Ovary (tissue), 7 donors: ENCODE measurements at regions not wholly inside any gene's neighbourhood (a gene's known extent, or its start where the extent isn't known, plus 50 kb on each side); places are given as distances from the start of the nearest gene placed in this dataset.

Source experiments
- DNase-seq, 5 donors: peaks; one replicate each; pipeline ENCODE4 v3.0.0-alpha.2; 2019 to 2020
- H3K27ac ChIP-seq, 2 donors: fragments of 200-600 bp; one replicate each; pipeline versions ENCODE4 v1.5.1 to v1.8.0; 2019 to 2022
- H3K27me3 ChIP-seq: fragments of 200-600 bp; one replicate; pipeline ENCODE4 v1.8.0; 2022
- H3K36me3 ChIP-seq: fragments of 200-600 bp; sonication (generic); one replicate; pipeline ENCODE4 v1.5.1; 2019
- H3K4me1 ChIP-seq: one replicate; pipeline ENCODE4 v1.8.1; 2013; ENCODE audit warnings: mild to moderate bottlenecking, moderate library complexity; ENCODE audit not compliant: insufficient read depth
- H3K4me3 ChIP-seq: fragments of 200-600 bp; sonication (generic); one replicate; pipeline ENCODE4 v1.5.1; 2017
- H3K9me3 ChIP-seq, 2 donors: fragments of 200-600 bp in 1 of 2; sonication (generic) in 1 of 2; one replicate each; pipeline versions ENCODE4 v1.5.1 to v1.8.1; 2013 to 2019; ENCODE audit warnings: mild to moderate bottlenecking in 1 of 2, moderate library complexity in 1 of 2
- CTCF ChIP-seq, 3 donors: fragments of 450-650 bp in 2 of 3; fragments of 200-600 bp in 1 of 3; IDR thresholded peaks; one replicate each; pipeline versions ENCODE4 v1.5.1 to v1.8.0; 2016 to 2022; ENCODE audit warnings: antibody characterized with exemption in 3 of 3, mild to moderate bottlenecking in 1 of 3
- EP300 ChIP-seq: sonication (generic); formaldehyde crosslinking; IDR thresholded peaks from one replicate; pipeline ENCODE4 v1.6.1; 2017; ENCODE audit warnings: antibody characterized with exemption
- POLR2A ChIP-seq: fragments of 450-650 bp; IDR thresholded peaks from one replicate; pipeline ENCODE4 v1.6.1; 2017; ENCODE audit warnings: antibody characterized with exemption, mild to moderate bottlenecking, moderate library complexity
- WGBS, 3 donors: extraction: QIAGEN DNeasy Blood & Tissue Kit in 1 of 3; methylation state at CpG; one replicate each; pipeline versions ENCODE4 v1.1.5 to v1.1.7; 2013 to 2017; 5-methylcytosine and 5-hydroxymethylcytosine counted together
- intact Hi-C, 4 donors: fragments of 100-400 bp; cut with DNase I; formaldehyde crosslinking; loops; one replicate each; pipeline versions ENCODE4 v1.11.0 to v1.15.1; 2022 to 2023
- donor health status: DM: no; HTN: no; CAD: no; lungs with moderate emphysema.
- donor health status: DM: no; HTN: no; CAD: no.
- donor health status: Bipolar disorder and iron deficiency.
- donor health status: DM: no; HTN: no; CAD: no.
- donor health status: DM: yes; HTN: yes; CAD: no.

- H3K9me3 ChIP-seq, result no peaks in the 10 kb centered on the region
- 95 to 98% (median 96%) methylated on average over 1 of the region's 1 CpG for WGBS, 3 donors
- no peaks in the 10 kb centered on the region for H3K36me3 ChIP-seq
- TF ChIP-seq EP300, result no peak
- no peak for TF ChIP-seq POLR2A
- no peak for TF ChIP-seq CTCF (IDR thresholded peaks at IDR 0.05)
- H3K4me1 ChIP-seq, result no peaks in the 10 kb centered on the region
- no peak overlapping the region for H3K4me3 ChIP-seq
- no peaks in the 10 kb centered on the region for H3K27me3 ChIP-seq
- intact Hi-C loops, result no loop called here
- DNase-seq, result no peak
- no peak overlapping the region for H3K27ac ChIP-seq
These were observed 353.9 kb upstream of the THBS1 start for GRCh38 chr15:39227001-39227400.

DNA sequence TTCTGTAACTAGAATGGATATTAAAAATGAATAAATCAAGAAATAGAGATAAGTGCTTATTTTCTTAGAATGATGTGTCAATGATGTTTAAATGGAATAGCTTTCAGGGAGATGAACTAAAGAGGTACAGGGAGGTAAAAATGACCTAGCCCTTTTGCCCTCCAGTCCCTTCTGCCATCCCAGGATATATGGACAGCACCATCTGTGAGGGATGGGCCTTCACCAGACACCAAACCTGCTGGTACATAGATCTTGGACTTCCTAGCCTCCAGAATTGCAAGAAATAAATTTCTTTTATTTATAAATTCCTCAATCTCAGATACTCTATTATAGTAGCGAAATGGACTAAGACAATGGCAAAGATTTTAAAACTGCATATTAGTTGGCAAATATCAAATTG lies 352.0 kb upstream of the THBS1 start:
- H3K27me3 ChIP-seq, result no peaks in the 10 kb centered on the region
- no peak for TF ChIP-seq CTCF (IDR thresholded peaks at IDR 0.05)
- no peak for TF ChIP-seq POLR2A
- TF ChIP-seq EP300, result no peak
- H3K4me3 ChIP-seq, result no peak overlapping the region
- no peaks in the 10 kb centered on the region for H3K4me1 ChIP-seq
- 76 to 91% (median 90%) methylated on average over 1 of the region's 1 CpG for WGBS, 3 donors
- no peaks in the 10 kb centered on the region for H3K36me3 ChIP-seq
- no peaks in the 10 kb centered on the region for H3K9me3 ChIP-seq
- H3K27ac ChIP-seq, result no peak overlapping the region
- intact Hi-C loops, result no loop called here
- DNase-seq, result no peak

DNA sequence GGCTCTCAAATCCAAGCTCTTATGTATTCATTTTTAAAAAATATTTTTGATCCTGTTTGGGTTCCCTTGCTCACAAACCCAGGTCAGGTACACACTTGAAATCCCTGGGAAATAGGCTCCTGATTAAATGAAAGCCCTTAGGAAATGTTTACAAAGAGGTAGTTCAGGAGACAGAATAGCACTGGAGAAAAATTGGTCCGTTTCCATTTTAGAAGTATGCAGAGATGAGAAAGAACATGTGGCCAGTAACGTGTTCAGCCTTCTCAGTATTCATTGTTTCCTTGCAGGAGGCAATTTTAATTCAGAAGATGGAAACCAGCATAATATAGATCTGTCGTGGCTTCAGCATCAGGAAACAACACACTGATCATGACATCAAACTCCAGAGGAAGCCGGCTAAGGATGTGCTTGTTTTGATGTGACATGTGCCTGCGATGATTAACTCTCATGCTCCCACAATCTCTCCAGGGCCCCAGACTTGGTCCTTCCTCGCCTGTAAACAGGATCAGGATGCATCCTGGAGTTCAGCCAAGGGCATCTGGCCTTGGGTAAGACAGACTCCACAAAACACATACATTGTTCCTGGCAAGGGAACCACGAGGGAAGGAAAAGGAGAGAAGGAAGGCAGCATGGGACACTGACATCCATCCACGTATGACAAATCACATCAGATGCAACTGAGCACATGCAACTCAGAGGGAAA lies 350.5 kb upstream of the THBS1 start:
- DNase-seq, result peak in 2 of 5 donors; percentile 11 to 26
- intact Hi-C loops, result no loop called here
- no peak overlapping the region for H3K4me3 ChIP-seq
- H3K27ac ChIP-seq, result no peak overlapping the region
- H3K36me3 ChIP-seq, result no peaks in the 10 kb centered on the region
- no peaks in the 10 kb centered on the region for H3K4me1 ChIP-seq
- 25 to 36% (median 27%) methylated on average over 8 of the region's 8 CpGs for WGBS, 3 donors
- H3K27me3 ChIP-seq, result no peaks in the 10 kb centered on the region
- TF ChIP-seq CTCF (IDR thresholded peaks at IDR 0.05) (no peak), EP300 (no peak), POLR2A (no peak)
- no peaks in the 10 kb centered on the region for H3K9me3 ChIP-seq

- Histone ChIP-seq H3K9me3 (no peaks in the 10 kb centered on the region), H3K27me3 (no peaks in the 10 kb centered on the region)
These were observed 350.0 kb upstream of the THBS1 start for GRCh38 chr15:39230908-39231285.

More at GRCh38 chr15:39230908-39231285, 350.0 kb upstream of the THBS1 start:
- WGBS, 3 donors, result 89 to 94% (median 92%) methylated on average over 1 of the region's 1 CpG
- Histone ChIP-seq H3K36me3 (no peaks in the 10 kb centered on the region), H3K4me1 (no peaks in the 10 kb centered on the region), H3K4me3 (no peak overlapping the region), H3K27ac (no peak overlapping the region)
- no peak for TF ChIP-seq EP300
- TF ChIP-seq CTCF (IDR thresholded peaks at IDR 0.05), result no peak
- no peak for TF ChIP-seq POLR2A
- intact Hi-C loops, result no loop called here
- DNase-seq, result no peak
